HuH-7 (cell line): ENCODE measurements at regions not wholly inside any gene's neighbourhood (a gene's known extent, or its start where the extent isn't known, plus 50 kb on each side); places are given as distances from the start of the nearest gene placed in this dataset.
A peak's percentile ranks its signal among the peaks of the same experiment; 100 is the strongest.
"Not testable (repeated sequence)": the region's sequence is repeated elsewhere in the genome, so short reads cannot be mapped to it uniquely, and the experiment has no call there.

Experiments used
- DNase-seq: peaks from one replicate; pipeline ENCODE4 v3.0.0; 2011; ENCODE audit warnings: low spot score

GRCh38 chr3:65303431-65303830 lies 615.6 kb upstream of the ADAMTS9 start:
- no peak for DNase-seq

DNA sequence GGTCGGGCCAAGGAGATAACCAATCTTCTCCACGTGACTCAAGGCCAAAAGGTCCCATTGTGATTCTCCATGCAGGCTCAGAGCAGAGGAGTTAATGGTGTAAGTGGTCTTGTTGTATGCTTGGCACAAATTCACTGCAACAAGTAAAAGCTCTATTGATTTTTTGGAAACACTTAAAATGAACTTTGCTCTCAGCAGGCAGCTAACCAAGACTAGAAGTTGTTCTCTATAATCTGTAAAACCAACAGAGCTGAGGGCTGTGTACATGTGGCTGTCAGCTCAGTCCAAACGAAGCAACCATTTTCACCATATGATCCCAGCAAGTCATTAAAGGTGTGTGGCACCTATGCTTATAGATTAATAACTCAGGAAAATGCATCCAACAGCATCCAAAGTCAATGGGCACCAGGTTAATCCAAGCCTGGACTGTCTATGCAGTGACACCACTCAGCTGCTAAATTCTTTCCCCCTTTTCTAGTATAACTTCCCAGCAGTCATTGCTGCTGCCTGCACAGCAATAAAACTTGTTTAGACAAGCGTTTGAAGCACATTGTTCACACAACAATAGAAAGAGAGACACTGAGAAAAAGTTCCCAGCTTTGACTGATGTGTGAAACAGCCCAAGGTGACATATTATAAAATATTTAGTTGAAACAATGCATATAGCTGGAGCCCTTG lies 603.8 kb upstream of the ADAMTS9 start:
- peak; percentile 2 for DNase-seq

- no peak for DNase-seq
Measured at GRCh38 chr3:65288776-65289175, 601.0 kb upstream of the ADAMTS9 start.

GRCh38 chr3:65285956-65286355 lies 598.2 kb upstream of the ADAMTS9 start:
- DNase-seq, result no peak

- no peak for DNase-seq
Measured at GRCh38 chr3:65284961-65285360, 597.2 kb upstream of the ADAMTS9 start.

- no peak for DNase-seq
Measured at GRCh38 chr3:65284546-65284945, 596.7 kb upstream of the ADAMTS9 start.

GRCh38 chr3:65279225-65279782 lies 591.5 kb upstream of the ADAMTS9 start:
- no peak for DNase-seq

DNA sequence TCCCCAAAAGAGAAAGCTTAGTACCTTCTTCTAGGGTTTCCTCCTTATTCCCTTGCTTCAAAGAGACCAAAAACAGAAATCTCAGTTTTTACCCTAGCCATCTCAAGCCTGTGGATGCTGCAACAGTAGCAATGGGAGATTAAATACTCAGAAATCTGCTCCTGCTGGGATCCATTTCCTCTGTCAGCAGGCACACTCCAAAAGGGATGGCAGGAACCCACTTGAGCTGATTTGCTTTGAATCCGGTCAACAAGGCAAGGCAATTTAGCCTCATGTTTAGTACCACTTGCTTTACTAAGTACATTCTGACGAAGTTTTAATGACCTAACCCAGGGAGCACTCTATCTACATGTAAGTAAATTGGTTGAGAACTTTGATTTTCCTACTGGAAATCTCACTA lies 590.0 kb upstream of the ADAMTS9 start:
- no peak for DNase-seq

DNA sequence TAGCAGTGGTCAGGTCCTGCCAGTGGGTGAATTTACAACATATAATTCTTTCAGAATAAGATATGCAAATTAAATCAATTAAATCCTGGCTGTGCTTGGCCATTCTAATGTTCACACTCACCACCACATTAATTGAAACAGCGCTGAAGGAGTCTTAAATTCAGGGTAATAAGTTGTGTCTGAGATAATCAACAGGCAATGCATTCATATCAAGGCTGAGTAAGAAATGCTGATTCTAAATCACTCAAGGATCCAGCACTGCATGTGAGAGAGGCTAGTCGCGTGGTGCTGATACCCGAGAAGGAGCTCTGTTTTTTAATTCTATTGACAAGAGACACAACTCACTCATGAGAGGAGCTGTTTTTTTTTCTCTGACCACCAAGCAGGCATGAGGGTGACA lies 588.8 kb upstream of the ADAMTS9 start:
- no peak for DNase-seq

DNA sequence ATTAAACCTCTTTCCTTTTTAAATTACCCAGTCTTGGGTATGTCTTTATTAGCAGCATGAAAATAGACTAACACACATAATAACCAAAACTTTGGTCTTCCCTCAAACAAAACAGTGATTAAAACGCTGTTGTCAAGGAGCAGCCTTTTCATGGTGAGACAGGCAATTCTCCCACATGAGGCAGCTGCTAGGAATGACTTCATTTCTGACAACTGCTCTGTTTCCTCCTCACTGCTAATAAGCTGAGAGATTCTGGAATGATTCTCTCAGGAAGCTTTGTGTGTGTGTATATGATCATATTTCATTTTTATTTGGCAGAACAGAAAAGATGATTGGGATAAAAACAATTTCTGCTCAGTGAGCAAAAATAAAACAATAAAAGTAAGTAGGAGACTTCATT lies 580.6 kb upstream of the ADAMTS9 start:
- no peak for DNase-seq

DNA sequence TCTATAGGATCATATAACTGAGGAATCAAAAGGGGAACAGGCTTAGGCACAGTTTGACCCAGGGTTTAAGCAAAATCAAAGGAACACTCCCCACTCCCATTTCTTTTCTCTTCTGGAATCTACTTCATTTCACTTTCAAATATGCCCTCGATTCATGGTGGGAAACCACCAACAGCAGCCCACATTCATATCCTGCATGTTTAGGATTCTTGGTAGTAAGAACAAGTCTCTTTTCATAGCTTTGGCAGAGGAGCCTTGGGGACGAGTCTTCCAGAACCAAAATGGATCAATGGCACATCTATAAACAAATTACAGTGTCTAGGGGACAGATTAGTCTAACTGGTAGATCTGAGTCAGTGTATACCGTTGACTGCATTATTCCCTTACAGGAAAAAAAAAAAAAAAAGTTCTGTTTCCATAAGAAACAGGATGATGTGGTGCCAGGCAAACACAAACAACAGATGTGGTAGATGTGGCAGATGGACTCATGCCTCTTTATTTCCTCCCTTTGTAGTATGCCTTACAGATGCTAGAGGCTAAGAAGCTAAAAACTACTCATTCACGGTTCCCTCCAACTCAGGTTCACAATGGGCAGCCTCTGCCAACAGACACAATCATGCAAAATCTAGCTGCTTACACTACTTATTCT lies 578.3 kb upstream of the ADAMTS9 start:
- DNase-seq, result no peak

DNA sequence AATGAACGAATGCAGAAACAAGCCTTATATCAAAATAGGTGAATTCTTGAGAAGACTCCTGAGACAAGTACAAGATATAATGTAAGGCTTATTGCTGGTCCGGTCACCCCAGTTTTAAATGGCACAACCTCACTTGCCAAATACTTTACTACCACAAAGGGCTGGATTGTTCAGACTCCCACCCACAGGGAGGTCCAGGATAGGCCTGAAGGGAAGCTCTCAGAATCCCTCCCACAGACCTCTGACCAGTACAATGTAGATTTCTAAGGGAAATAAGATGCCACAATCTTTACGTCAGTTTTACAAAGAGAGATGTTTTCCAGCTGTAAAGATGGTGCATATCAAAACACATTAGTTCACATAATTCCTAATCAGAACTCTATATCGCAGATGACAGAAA lies 577.7 kb upstream of the ADAMTS9 start:
- no peak for DNase-seq

DNA sequence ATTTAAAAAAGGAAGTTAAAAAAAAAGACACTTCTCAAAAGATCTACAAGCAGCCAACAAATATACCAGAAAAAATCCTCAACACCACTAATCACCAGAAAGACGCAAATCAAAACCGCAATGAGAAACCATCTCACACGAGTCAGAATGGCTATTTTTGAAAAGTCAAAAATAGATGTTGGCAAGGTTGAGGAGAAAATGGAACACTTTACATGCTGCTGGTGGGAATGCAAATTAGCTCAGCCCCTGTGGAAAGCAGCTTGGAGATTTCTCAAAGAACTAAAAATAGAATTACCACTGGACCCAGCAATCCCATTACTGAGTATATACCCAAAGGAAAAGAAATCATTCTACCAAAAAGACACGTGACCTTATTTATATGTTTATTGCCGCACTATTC lies 574.7 kb upstream of the ADAMTS9 start:
- DNase-seq, result no peak

GRCh38 chr3:65259946-65260345 lies 572.1 kb upstream of the ADAMTS9 start:
- DNase-seq, result no peak

GRCh38 chr3:65252914-65253313 lies 565.1 kb upstream of the ADAMTS9 start:
- DNase-seq, result not testable (repeated sequence)

DNA sequence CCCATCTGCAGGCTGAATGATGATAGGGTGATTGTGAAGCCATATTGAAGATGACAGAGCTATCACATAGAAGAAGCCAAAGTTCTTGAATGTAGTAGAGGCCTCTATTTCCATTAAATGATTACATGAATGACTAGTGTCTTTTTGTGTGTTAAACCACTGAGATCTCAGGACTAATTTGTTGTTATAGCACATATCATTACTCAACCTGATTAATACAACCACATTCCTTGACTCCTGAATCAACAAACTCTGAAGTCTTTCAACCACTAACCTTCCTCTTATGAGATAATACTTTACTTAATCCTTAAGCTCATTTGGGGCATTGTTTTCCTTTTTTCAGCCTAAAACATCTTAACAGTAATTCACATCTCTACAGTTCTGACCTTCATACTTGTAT lies 564.5 kb upstream of the ADAMTS9 start:
- DNase-seq, result no peak

GRCh38 chr3:65251375-65251774 lies 563.6 kb upstream of the ADAMTS9 start:
- DNase-seq, result no peak

GRCh38 chr3:65246561-65246960 lies 558.8 kb upstream of the ADAMTS9 start:
- peak; percentile 0 for DNase-seq

- DNase-seq, result no peak
Measured at GRCh38 chr3:65245133-65246063, 557.6 kb upstream of the ADAMTS9 start.

DNA sequence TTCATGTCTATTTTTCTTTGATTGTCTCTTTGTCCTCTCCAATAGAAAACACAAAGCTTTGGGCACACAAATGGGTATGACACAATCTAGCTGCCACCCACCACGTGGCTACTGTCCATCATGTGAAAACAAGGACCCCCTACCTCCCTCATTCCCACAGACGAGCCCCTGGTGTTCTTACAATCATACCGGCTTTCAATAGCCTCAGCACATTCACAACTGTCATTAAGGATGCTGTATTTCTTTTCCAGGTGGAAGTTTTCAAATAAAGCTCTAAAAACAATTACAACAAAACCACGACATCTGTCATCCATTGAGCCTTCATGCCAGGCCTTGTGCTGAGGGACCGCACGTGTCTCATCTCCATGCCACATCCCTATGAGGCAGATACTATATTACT lies 552.6 kb upstream of the ADAMTS9 start:
- no peak for DNase-seq

DNA sequence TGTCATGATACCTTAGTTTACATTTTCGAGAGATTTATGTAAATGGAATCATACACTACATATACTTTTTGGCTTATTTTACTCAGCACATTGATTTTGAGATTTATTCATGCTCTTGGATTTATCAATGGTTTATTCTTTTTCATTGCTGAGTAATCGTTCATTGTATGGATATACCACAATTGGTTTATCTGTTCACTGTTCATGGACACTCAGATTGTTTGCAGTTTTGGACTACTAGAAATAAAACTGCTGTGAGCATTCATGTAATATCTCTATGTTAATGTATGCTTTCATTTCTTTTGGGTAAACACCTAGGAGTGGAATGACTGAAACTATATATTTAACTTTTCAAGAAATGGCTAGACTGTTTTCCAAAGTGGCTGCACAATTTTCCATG lies 550.9 kb upstream of the ADAMTS9 start:
- DNase-seq, result no peak

DNA sequence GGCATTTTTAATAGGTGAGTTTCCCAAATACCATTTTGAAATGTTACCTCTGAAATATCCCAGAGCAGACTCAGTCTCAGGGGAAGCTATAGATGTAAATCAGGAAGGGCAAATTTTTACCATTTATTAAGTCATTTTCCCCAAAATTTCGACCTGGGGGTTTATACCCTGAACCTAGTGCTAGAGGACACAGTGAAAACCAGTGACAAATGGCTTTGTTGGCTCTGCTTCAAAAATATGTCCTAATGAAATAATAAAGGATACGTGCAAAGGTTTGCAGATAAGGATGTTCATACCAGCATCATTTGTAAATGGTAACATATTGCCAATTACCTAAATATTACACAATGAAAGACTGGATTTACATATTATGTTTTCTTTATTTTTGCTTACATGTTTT lies 546.7 kb upstream of the ADAMTS9 start:
- DNase-seq, result no peak

DNA sequence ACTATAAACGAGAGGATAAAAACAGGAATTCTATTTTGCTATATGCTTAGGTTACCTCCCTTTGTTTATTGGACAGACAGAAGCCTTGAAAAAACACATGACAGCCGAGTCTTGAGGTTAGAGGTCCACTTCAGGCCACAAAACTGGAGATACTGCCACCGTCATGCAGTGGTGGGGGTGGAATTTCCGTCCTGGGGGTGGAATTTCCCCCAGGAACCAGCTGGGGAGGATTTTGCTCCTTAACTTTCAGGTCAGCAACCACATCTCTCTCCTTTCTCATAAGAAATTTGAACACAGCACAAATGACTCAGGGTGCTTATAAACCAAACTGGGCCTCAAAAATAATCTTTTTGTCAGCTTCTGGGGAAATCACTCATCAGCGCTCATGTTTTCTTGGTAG lies 545.8 kb upstream of the ADAMTS9 start:
- no peak for DNase-seq
